Astrocyte (in vitro differentiated cells and primary cell): ENCODE measurements at regions not wholly inside any gene's neighbourhood (a gene's known extent, or its start where the extent isn't known, plus 50 kb on each side); places are given as distances from the start of the nearest gene placed in this dataset.

Experiments
- EZH2 ChIP-seq: IDR thresholded peaks from 2 replicates; pipeline ENCODE4 v1.6.1; 2012; ENCODE audit warnings: mild to moderate bottlenecking, low read length, inconsistent platforms; ENCODE audit not compliant: insufficient read depth
- TF ChIP-seq, protein P1 (sequence below): IDR thresholded peaks from 2 replicates; pipeline ENCODE4 v1.5.1; 2011; ENCODE audit warnings: low read depth, mild to moderate bottlenecking, inconsistent platforms, low read length, moderate library complexity; ENCODE audit not compliant: insufficient read depth

DNA sequence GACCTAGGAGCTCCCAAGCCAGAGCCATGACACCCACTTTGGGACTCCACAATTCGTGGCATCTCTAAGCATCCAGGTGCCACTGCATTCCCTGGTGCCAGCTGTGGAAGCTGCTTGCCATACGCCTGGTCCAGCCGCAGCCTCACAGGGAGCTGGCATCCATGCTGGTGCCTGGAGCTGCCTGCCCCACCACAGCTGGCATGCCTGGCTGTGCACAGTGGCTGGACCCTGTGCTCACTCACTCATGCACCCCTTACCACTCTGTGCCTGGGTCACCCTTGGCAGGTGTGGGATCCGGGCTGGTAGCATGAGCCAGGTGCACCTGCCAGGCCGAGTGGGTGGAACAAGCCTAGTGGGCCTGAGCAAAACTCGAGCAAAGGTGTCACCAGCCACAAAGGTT, 90.1 kb downstream of the CAVIN4 start:
- TF ChIP-seq, protein P1, sequence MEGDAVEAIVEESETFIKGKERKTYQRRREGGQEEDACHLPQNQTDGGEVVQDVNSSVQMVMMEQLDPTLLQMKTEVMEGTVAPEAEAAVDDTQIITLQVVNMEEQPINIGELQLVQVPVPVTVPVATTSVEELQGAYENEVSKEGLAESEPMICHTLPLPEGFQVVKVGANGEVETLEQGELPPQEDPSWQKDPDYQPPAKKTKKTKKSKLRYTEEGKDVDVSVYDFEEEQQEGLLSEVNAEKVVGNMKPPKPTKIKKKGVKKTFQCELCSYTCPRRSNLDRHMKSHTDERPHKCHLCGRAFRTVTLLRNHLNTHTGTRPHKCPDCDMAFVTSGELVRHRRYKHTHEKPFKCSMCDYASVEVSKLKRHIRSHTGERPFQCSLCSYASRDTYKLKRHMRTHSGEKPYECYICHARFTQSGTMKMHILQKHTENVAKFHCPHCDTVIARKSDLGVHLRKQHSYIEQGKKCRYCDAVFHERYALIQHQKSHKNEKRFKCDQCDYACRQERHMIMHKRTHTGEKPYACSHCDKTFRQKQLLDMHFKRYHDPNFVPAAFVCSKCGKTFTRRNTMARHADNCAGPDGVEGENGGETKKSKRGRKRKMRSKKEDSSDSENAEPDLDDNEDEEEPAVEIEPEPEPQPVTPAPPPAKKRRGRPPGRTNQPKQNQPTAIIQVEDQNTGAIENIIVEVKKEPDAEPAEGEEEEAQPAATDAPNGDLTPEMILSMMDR: no peak
- TF ChIP-seq EZH2: no peak
